Omental fat pad (tissue), 3 donors: ENCODE measurements at regions not wholly inside any gene's neighbourhood (a gene's known extent, or its start where the extent isn't known, plus 50 kb on each side); places are given as distances from the start of the nearest gene placed in this dataset.
A peak's percentile ranks its signal among the peaks of the same experiment; 100 is the strongest.

ENCODE experiments used
- ATAC-seq: fragments of 150-250 bp; one replicate; pipeline ENCODE4 v1.9.1; 2016; ENCODE audit warnings: mild to moderate bottlenecking, moderate library complexity; ENCODE audit not compliant: low FRiP score
- DNase-seq: peaks from one replicate; pipeline ENCODE4 v3.0.0-alpha.2; 2019; ENCODE audit warnings: low spot score
- CTCF ChIP-seq, 3 donors: fragments of 450-650 bp; IDR thresholded peaks; one replicate each; pipeline ENCODE4 v1.5.1; 2016 to 2017; ENCODE audit warnings: antibody characterized with exemption in 3 of 3, mild to moderate bottlenecking in 3 of 3, moderate library complexity in 2 of 3

DNA sequence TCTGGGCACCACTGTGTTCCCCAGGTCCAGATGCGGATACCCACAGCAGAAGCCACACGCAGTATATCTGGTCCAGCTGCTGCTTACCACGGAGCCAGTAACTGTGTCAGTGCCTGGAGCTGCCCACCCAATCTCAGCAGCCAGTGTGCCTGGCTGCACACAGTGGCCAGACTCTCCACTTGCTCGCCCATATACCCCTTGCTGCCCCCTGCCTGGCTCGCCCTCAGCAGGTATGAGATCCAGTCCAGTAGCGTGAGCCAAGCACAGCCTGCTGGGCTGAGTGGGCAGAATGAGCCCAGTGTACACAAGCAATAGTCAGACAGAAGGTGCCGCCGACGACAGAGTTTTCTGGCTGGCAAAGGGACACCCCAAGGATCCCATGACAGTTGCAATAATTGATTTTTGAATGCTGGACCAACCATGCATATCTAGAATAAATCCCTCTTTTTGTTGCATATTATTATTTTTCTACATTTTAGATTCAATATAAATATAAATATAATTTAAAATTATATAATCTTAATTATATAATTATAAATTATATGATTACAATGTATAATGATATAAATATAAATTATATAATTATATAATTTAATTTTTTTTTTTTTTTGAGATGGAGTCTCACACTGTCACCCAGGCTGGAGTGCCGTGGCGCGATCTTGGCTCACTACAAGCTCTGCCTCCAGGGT, 918.8 kb upstream of the MIR17HG start:
- no peak for ATAC-seq

GRCh38 chr13:90430127-90430526, 917.4 kb upstream of the MIR17HG start:
- DNase-seq (no peak), ATAC-seq (no peak)
- TF ChIP-seq CTCF (IDR thresholded peaks at IDR 0.05) = no peak

More for the DNA sequence above, 918.8 kb upstream of the MIR17HG start:
- no peak for TF ChIP-seq CTCF (IDR thresholded peaks at IDR 0.05)
- no peak for DNase-seq

DNA sequence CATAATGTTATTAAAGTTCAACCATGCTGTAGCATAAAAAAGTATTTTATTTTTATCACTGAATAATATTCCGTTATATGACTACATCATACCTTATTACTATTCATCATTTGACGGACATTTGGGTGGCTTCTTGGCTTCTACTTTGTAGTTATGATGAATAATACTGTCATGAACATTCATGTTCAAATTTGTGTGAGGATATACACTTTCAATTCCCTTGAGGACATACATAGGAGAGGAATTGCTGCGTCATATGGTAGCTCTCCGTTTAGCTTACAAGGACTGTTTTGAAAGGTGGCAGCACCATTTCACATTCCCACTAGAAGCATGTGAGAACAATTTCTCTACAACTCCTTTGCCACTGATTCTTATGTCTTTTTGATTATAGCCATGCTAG, 910.8 kb upstream of the MIR17HG start:
- no peak for TF ChIP-seq CTCF (IDR thresholded peaks at IDR 0.05)
- ATAC-seq = no peak
- no peak for DNase-seq

GRCh38 chr13:90438576-90438975, 908.9 kb upstream of the MIR17HG start:
- no peak for TF ChIP-seq CTCF (IDR thresholded peaks at IDR 0.05)
- ATAC-seq = no peak
- DNase-seq = no peak

- no peak for TF ChIP-seq CTCF (IDR thresholded peaks at IDR 0.05)
- ATAC-seq (no peak), DNase-seq (no peak)
Measured at GRCh38 chr13:90443268-90443667, 904.2 kb upstream of the MIR17HG start.

DNA sequence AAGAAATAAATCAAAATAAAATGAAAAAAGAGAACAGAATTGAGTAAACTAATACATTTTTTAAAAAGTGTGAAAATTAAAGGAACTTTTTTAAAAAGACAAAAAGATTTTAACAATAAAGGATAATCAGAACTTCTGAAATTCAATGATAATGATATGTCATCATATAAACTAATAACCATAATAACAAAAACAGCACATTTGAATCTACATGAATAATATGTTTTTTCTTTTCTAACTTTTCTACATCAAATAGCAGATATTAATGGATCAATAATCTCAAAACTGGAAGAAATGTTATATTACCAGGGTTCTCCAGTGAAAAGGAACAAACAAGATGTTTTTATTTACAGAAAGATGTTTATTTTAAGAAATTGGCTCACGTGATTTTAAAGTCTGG, 903.3 kb upstream of the MIR17HG start:
- DNase-seq (no peak), ATAC-seq (no peak)
- no peak for TF ChIP-seq CTCF (IDR thresholded peaks at IDR 0.05)

GRCh38 chr13:90445179-90445578, 902.3 kb upstream of the MIR17HG start:
- no peak for TF ChIP-seq CTCF (IDR thresholded peaks at IDR 0.05)
- ATAC-seq = peak; percentile 90
- DNase-seq = no peak
